ENCODE measurements at regions not wholly inside any gene's neighbourhood (a gene's known extent, or its start where the extent isn't known, plus 50 kb on each side); places are given as distances from the start of the nearest gene placed in this dataset.
"Not testable (repeated sequence)": the region's sequence is repeated elsewhere in the genome, so short reads cannot be mapped to it uniquely, and the experiment has no call there.

- no peaks in the 10 kb centered on the region for H3K36me3 ChIP-seq
- H3K27me3 ChIP-seq, result no peaks in the 10 kb centered on the region
- no peak overlapping the region for H3K4me3 ChIP-seq
- no peak overlapping the region for H3K27ac ChIP-seq
- H3K9me3 ChIP-seq, result no peaks in the 10 kb centered on the region
- intact Hi-C loops (cut with DNase I; ENCODE audit: low total_unique reads), result no loop called here
- no peaks in the 10 kb centered on the region for H3K4me1 ChIP-seq
- DNase-seq, result no peak
- no peak for TF ChIP-seq POLR2A (IDR thresholded peaks at IDR 0.05)
- TF ChIP-seq, protein P1, sequence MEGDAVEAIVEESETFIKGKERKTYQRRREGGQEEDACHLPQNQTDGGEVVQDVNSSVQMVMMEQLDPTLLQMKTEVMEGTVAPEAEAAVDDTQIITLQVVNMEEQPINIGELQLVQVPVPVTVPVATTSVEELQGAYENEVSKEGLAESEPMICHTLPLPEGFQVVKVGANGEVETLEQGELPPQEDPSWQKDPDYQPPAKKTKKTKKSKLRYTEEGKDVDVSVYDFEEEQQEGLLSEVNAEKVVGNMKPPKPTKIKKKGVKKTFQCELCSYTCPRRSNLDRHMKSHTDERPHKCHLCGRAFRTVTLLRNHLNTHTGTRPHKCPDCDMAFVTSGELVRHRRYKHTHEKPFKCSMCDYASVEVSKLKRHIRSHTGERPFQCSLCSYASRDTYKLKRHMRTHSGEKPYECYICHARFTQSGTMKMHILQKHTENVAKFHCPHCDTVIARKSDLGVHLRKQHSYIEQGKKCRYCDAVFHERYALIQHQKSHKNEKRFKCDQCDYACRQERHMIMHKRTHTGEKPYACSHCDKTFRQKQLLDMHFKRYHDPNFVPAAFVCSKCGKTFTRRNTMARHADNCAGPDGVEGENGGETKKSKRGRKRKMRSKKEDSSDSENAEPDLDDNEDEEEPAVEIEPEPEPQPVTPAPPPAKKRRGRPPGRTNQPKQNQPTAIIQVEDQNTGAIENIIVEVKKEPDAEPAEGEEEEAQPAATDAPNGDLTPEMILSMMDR (IDR thresholded peaks at IDR 0.05), result no peak
Measured at GRCh38 chr18:29383311-29384273, 1206.7 kb upstream of the CDH2 start.

GRCh38 chr18:29378651-29379136 is 1201.8 kb upstream of the CDH2 start:
- H3K9me3 ChIP-seq, result no peaks in the 10 kb centered on the region
- no peak overlapping the region for H3K4me3 ChIP-seq
- no peaks in the 10 kb centered on the region for H3K36me3 ChIP-seq
- intact Hi-C loops (cut with DNase I; ENCODE audit: low total_unique reads), result no loop called here
- no peaks in the 10 kb centered on the region for H3K27me3 ChIP-seq
- no peak for DNase-seq
- TF ChIP-seq POLR2A (IDR thresholded peaks at IDR 0.05), result no peak
- TF ChIP-seq, protein P1 (IDR thresholded peaks at IDR 0.05), result no peak
- no peaks in the 10 kb centered on the region for H3K4me1 ChIP-seq
- no peak overlapping the region for H3K27ac ChIP-seq

DNA sequence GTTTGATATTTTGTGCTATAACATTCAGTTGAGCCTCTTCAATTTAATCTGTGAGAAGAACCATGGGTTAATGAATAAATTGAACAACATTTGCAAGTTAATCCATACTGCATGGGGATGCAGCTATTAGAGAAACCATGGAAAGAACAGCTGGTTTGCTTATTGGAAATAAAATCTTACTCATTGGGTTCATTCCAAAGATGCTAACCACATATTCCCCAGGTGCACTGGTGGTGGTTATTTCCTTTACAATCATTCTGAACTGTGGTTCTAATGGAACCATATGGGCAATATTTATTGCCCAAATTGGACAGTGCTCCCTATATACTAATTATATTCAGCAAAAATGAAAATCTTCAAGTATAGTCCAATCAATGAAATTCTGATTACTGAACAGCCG is 1200.4 kb upstream of the CDH2 start:
- H3K4me1 ChIP-seq, result no peaks in the 10 kb centered on the region
- intact Hi-C loops (cut with DNase I; ENCODE audit: low total_unique reads), result no loop called here
- H3K27me3 ChIP-seq, result no peaks in the 10 kb centered on the region
- H3K36me3 ChIP-seq, result no peaks in the 10 kb centered on the region
- H3K27ac ChIP-seq, result no peak overlapping the region
- TF ChIP-seq POLR2A (IDR thresholded peaks at IDR 0.05), result no peak
- TF ChIP-seq, protein P1 (IDR thresholded peaks at IDR 0.05), result no peak
- no peaks in the 10 kb centered on the region for H3K9me3 ChIP-seq
- no peak for DNase-seq
- H3K4me3 ChIP-seq, result no peak overlapping the region

DNA sequence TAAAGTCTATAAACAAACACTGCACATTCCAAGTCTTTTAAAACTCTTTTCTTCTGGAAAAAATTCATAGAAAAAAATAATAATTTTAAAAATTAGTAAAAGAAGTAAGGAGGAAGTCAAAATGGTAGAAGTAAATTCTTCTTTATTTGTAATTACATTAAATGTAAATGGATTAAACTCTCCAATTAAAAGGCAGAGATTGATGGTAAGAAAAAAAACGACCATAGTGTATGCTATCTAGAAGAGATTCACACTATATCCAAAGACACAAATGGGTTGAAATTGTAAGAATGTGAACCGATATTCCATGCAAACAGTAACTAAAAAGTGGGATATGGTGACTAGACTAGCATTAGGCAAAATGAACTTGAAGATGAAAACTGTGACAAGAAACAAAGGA is 1196.1 kb upstream of the CDH2 start:
- TF ChIP-seq POLR2A (IDR thresholded peaks at IDR 0.05), result no peak
- TF ChIP-seq, protein P1 (IDR thresholded peaks at IDR 0.05), result no peak
- H3K27ac ChIP-seq, result no peak overlapping the region
- H3K9me3 ChIP-seq, result no peaks in the 10 kb centered on the region
- H3K4me3 ChIP-seq, result no peak overlapping the region
- DNase-seq, result no peak
- H3K4me1 ChIP-seq, result no peaks in the 10 kb centered on the region
- H3K36me3 ChIP-seq, result no peaks in the 10 kb centered on the region
- no peaks in the 10 kb centered on the region for H3K27me3 ChIP-seq
- intact Hi-C loops (cut with DNase I; ENCODE audit: low total_unique reads), result no loop called here

- intact Hi-C loops (cut with DNase I; ENCODE audit: low total_unique reads), result no loop called here
- H3K4me3 ChIP-seq, result no peak overlapping the region
- H3K27ac ChIP-seq, result no peak overlapping the region
- H3K27me3 ChIP-seq, result no peaks in the 10 kb centered on the region
- H3K4me1 ChIP-seq, result no peaks in the 10 kb centered on the region
- no peak for DNase-seq
- TF ChIP-seq POLR2A (IDR thresholded peaks at IDR 0.05), result no peak
- TF ChIP-seq, protein P1 (IDR thresholded peaks at IDR 0.05), result no peak
- no peaks in the 10 kb centered on the region for H3K36me3 ChIP-seq
- H3K9me3 ChIP-seq, result no peaks in the 10 kb centered on the region
Measured at GRCh38 chr18:29361843-29362242, 1184.9 kb upstream of the CDH2 start.

- H3K9me3 ChIP-seq; H3K36me3 ChIP-seq; H3K4me1 ChIP-seq; H3K27me3 ChIP-seq; intact Hi-C loops (cut with DNase I; ENCODE audit: low total_unique reads); H3K4me3 ChIP-seq; H3K27ac ChIP-seq; DNase-seq: not testable (repeated sequence)
Measured at GRCh38 chr18:29360659-29361058, 1183.7 kb upstream of the CDH2 start.

- DNase-seq; H3K27ac ChIP-seq; intact Hi-C loops (cut with DNase I; ENCODE audit: low total_unique reads); H3K4me1 ChIP-seq; H3K36me3 ChIP-seq; H3K9me3 ChIP-seq; H3K4me3 ChIP-seq; H3K27me3 ChIP-seq: not testable (repeated sequence)
Measured at GRCh38 chr18:29359222-29359621, 1182.3 kb upstream of the CDH2 start.

Data from uterus (tissue), 3 donors.